Stimulated activated CD4-positive, alpha-beta T cell treated with anti-CD3 and anti-CD28 coated beads, Interleukin-1b, Interleukin-23, amount 100 ng/mL, for 1 hour (primary cell): ENCODE measurements at regions not wholly inside any gene's neighbourhood (a gene's known extent, or its start where the extent isn't known, plus 50 kb on each side); places are given as distances from the start of the nearest gene placed in this dataset.

Experiments
- DNase-seq, 2 donors: peaks; one replicate each; pipeline ENCODE4 v3.0.0-alpha.2; 2020; ENCODE audit warnings: low read depth in 2 of 2

DNA sequence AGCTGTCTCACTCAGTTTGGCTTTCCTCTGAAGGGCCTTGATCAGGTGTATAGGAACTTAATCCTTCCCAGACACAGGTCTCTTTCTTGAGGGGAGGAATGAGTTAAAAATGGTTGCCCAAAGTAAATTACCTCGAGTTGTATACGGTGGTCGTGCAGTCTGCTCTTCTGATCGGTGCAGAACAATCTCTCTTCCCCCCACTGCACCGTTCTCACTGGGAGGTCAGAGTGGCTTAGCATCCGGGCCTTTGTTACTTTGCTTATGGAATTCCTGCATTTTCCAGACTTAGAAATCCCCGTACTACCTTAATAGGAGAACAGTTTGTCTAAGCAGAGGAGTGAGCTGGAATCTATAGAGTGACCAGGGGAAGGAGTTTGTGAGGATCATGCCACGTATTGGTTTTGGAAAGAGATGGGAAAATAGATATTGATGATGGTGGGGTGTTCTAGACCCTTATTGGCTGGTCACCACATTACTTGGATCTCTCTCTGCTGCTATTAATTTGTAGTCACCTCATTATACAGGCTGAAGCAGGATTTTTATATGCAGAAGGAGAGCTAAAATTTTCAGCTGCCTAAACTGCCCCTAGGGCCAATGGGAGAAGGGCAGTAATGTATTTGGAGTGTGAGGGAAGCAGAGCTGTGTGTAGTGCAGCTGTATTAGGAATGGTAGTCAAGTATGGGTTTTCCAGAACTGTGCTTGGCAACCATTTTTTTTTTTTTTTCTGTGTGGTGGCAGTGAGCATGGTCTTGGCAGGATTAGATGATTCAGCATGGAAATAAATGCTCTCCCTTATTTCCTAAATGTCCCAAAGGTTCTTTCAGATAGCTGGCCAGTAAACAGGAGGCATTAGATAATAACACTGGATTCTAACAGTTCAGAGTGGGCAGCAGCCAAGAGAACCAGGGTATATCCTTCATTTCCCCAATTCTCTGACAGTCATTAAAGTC is 81.5 kb downstream of the NDUFS5 start:
- DNase-seq, result no peak

DNA sequence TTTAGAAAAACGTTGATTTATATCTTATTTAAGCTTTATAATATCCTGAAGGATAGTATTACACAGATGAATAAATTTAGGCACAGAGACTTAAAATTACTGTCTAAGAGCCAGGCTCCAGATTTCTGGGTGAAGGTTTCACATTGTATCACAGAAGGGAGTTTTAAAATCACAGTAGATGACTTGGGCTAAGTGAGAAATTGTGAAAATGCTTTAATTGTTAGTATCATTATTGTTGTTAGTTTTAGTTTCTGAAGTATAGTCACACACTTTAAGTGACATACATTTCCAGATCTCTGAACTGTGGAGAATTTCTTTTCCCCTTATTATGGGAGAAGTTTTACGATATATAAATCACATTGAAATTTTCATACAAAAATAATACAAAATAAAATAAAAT is 83.5 kb downstream of the NDUFS5 start:
- no peak for DNase-seq

DNA sequence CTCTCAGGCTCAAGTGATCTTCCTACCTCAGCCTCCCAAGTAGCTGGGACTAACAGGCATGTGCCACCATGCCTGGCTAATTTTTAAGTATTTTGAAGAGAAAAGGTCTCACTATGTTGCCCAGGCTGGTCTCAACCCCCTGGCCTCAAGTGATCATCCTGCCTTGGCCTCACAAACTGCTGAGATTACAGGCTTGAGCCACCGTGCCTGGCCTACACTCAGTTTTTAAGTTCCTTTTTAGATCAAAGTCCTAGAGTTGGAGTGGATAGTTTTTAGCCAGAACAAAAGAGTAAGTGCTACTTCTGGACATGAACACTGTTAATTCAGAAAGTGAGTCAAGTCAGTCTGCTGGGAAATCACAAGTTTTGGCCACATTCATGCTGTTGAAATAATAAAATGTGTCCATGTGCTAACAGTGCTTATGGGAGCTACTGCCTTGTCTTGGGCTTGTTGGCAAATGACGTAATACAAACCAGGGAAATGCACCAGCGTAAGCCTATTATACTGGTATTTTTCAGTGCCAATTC is 84.2 kb downstream of the NDUFS5 start:
- DNase-seq, result no peak

DNA sequence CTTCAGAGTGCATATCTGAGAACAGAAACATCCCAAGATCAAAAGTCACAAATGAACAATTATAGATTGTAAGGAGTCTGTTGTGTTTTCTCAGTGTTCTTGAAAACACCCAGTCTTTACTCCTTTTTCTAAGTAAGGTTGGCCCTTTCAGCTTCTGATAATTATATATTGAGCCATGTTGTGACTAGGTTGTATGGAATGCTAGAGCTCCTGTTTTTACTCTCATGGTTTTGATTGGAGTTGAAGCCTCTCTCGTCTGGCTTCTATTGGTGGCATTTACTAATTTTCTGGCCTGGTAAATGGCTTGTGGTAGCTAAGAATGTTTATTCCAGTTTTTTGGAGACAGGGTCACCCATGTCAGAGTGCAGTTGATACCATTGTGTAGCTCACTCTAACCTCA is 84.7 kb downstream of the NDUFS5 start:
- no peak for DNase-seq

DNA sequence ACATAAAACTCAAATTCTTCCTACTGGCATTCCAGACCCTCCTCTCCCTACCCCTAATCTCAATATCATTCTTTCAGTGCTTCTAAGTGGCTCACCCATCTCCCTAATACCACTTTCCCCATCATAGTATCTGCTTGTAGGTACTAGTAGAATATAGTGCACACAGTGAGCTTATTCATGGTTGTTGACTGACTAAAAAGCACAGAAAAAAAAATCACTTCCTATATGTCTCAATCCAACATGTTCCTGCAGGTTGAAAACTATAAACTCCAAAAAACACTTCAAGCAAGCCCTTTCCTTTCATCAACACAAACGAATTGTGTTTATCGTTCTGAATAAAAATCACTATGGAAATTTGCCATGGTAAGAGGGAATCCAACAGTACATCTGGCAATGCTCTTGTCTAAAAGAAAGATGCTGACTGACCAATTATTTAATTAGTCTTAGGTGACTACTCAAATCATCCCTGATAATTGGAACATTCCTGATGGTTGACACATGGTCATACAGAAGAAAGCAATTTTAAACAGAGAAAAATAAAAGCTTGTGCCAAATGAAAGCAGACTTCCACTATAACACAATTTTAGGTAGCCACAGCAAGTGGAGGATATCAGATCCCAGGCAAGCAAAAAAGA is 87.1 kb downstream of the NDUFS5 start:
- DNase-seq, result no peak

DNA sequence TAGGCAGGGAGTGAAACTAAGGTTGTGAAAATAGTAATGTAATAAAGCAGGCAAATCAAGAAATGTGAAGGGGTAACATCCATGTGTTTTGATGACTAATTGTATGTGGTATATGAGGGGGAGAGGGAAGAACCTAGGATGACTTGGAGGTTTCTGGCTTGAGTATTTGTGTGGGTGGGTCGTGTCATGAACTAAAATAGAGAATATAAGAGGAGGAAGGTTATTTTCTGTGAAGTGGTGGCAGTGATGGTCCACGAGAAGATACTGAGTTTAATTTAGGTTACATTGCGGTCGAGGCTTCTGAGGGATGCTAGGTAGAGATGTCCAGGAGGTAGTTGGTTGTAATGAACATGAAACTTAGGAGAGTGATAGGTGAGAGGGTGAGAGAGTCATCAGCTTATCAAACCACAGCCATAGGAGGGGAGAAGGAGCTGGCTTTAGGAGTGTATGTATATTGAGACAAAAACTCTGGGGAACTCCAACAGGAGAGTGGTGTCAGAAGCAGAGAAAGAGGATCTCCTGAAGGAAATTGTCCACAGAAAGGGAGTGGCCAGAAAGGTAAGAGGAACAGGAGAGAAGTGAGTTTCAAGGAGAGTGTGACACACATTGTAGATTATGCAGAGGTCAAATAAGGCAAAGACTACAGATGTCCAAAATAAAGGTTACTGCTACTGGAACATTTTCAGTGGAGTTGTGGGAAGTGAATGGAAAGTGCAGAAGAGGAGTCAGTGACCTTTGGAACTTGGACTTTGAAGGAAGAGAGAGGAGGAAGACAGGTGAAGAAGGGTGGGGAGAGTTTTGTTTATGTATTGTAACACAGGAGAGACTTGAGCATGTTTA is 89.0 kb upstream of the MACF1 start:
- DNase-seq, result no peak

DNA sequence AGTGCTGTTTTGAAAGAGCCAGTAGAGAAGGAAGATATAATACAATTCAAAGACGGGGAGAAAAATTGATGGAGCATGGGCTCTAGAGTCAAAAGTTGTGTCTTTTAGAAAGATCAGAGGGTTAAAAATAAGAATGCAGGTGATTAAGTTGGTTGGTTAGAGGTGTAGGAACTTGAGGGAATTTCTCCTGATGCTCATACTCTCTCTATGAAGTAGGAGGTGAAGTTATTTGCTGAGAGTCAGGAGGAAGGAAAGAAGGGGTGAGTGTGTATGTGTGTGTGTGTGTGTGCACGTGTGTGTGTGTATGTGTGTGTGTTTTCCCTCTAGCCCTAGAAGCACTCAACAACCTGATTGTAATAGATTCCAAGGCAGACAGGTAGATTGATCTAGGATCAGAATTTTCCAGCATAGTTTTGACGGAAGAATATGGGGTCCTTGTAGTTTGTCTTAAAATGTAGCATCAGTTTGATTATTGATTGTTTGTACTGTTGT is 88.3 kb upstream of the MACF1 start:
- DNase-seq, result no peak

DNA sequence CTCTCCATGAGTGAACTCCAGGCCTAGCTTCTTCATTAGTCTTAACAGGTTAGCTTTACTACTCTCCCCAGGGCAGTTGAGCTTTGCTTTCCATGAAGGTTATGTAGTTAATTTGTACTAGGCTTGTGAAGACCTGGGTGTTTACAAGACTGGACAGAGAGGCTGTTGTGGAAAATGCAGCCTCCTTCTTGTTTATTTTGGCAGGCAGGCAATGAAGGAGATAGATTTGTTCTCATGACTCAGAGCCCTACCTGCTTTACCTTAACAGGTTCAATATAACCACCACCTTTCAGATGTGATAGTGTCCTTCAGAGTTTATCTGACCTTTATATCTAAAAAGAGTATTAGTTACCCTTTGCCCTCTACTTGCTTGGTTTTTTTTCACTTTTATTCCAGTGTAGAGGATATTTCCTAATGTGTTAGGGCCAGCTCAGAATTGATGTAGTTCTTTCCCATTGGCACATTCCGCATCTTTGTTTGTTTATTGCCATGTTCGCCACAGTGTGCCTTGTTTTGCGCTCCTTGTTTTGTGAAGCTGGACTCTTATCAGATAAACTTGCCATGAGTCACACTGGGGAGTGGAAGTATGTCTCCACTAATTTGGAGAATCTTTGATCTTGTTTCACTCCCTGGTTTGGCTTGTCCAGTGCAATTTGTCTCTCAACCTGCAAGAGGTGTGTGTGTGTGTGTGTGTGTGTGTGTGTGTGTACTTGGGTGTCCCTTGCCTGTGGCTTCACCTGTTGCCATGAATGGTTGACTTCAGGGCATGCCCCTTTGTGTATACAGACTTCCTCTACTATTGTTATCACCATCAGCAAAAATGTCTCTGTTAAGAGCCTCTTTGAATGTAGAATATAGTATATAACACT is 87.4 kb upstream of the MACF1 start:
- DNase-seq, result no peak

DNA sequence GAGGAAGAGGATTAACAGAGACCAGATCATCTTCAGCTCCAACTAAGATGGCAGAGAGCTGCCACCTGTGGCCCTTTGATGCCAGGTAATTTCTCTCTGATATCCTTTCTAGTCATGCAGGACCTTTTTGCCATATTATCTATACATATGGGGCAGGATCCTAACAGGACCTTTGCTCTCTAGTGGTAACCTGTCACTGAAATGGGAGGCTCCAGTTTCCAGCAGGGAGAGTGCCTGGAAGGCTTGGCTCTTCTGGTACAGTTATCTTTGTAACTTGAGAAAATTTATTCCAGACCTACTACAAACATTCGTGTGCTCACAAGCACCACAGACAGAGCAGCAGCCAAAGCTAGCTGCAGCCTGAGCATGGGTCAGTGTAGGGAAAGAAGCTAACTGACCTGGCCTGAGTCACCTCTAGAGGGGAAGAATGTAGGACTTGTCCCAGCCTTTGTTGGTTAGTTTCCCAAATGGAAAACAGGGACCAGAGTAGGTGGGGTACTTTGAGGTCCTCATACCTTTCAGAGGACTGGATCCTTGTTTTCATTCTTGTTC is 86.5 kb upstream of the MACF1 start:
- DNase-seq, result no peak

DNA sequence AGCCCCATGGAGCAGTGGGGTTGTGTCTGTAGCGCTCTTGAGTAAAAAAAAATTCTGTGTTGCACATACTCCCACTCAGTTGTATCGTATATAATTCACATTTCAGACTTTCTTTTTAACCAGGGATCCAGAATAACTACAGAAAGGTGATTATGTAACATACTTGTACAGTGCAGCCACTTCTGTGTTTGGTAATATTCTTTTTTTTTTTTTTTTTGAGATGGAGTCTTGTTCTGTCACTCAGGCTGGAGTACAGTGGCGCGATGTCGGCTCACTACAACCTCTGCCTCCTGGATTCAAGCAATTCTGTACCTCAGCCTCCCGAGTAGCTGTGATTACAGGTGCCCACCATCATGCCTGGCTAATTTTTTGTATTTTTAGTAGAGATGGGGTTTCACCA is 82.4 kb upstream of the MACF1 start:
- DNase-seq, result no peak

DNA sequence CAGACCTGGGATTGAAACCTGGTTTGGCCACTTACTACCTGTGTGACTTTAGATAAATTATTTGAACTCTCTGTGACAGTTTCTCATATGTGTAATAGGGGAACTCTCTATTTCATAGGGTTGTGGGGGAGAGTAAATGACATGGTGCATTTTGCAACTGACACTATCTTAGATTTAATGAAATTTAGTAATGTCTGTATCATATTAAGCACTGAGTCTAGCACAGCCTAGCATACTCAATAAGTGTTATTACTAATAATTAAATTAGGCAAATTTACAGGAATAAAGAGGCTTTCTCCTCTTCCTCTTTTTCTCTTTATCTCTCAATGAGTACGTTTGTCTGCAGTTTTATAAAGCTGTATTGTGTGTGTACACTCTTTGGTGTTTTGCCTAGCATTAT is 80.2 kb upstream of the MACF1 start:
- DNase-seq, result no peak

DNA sequence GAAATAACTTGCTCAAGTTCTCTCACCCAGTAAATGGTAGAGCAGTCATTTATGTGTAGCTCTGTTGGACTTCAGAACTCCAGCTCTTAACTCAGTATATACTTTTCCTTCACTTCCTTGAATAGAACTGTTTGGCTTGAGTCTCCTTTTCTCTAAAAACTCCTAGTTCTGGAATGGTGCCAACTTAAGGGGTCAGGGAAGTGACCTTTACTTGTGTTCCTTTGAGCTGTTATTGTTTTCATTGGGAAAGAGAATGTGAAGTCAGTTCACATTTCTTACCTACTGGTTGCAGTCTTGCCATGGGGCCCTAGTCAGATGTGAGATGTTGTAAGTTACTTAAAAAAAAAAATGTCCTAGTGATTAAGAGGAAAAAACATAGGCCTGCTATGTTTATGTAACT is 77.0 kb upstream of the MACF1 start:
- DNase-seq, result no peak

DNA sequence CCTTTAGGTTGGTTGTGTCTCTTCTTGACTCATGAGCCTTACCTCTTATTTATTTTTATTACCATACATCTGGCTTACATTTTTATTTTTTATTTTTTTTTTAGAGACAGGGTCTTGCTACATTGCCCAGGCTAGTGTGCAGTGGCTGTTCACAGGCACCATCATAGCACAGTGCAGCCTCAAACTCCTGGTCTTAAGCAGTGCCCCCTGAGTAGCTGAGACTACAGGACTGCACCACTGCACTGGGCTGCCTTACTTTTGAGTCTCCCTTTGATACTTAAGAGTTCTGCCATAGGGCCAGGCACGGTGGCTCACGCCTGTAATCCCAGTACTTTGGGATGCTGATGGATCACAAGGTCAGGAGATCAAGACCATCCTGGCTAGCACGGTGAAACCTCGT is 76.4 kb upstream of the MACF1 start:
- no peak for DNase-seq

DNA sequence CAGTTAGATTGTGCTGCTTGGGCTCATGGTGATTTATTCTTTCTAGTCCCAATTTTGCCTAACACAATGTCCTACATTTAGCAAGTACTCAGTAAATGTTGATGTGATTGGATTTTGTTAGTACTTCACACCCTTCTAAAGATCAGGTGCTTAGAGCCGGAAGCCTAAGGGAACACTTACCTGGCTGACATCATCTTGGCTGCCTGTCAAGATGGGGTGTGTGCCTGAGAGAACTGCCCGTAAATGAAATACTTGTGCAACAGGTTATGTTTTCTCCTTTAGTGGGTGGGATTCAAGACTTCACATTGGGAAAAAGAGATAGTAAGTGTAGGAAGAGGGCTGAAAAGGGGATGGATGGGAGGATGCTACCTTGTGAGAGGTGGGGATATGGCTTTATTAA is 75.5 kb upstream of the MACF1 start:
- no peak for DNase-seq

DNA sequence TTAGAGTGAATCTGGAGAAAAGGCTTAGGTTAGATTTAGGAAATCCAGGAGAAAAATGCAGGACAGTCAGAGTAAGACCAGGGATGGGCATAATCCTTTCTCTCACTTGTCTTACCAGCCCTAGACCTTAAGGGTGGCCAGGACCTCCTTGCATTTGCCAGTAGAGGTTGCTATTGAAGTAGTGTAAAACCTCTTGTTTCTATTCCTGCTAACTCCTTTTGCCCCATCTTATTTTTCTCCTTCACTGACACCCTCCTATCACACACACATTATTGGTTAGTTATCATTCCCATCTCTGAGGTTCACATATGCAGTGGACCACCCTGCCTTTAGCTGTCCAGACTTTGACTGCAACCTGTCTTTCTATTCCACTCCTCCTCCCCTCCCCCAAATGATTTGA is 75.0 kb upstream of the MACF1 start:
- DNase-seq, result no peak

DNA sequence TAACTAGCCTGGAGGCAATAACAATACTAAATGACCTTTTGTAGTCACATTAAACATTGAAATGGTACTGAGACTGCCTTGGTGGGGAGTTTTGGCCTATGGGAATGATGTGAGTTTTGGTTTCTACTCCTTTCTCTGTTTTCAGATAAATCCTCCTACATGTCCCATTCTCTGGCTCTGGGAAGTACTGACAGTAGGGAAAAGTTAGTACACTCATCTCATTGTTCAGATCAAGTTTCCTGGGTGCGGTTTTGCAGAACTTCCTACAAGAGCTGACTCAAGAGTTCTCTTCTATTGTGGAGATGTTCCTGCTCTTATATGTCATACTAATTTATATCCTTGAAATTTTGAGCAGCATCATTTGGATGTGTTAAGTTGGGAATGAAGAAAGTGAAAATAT is 74.2 kb upstream of the MACF1 start:
- no peak for DNase-seq

DNA sequence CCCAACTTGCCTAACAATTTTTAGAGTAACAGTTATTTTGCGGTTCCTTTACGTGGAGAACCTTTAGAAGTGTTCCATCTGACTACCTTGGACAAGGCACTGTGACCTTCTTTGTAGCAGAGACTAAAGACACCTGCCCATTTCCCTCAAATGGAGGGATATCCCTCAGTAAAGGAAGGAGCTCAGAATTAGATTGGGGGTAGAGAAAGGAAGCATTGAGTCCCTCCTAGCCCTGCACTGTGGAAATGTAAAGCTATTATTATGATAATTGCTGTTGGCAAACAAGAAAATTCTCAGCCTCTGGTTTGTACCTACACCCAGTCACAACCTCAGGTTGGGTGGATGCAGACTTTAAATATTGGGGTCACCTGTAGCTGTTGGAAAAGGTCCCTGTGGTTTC is 72.6 kb upstream of the MACF1 start:
- DNase-seq, result no peak

DNA sequence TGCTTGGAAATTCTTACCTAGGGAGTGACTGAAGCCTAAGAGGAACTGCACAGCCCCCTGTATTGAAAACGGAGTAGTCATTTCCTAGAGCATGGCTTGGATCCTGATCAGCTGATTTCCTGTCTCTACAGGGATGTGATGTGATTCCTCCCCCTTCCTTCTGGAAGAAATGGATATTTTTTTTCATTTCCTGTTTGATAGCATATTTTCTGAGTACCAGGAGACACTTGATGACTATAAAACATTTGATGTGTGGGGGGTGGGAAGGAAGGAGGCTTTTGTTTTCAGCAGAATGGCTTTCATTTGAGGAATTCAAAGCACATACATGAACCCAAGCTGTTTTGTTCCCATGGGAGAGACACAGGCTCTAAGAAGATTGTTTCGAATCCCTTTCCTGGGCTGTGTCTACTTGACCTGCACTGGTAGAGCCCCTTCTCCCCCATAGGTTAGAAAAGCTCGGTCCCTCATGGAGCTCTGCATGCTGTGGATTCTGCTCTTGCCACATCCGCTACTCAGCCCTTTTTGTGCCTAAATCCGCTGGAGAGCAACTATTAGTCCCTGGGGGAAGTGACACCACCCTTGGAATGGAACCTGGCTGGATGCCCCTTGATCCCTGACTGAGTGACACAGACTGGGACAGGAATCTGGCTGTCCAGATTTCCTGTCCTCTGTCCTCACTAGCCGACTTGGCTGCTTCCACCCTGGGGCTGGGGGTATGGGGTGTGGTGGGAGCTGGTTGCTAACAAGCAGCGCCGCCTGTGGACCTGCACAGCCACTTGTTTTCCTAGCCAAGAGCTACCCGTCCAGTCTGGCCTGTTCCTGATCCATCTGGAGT is 71.8 kb upstream of the MACF1 start:
- no peak for DNase-seq

DNA sequence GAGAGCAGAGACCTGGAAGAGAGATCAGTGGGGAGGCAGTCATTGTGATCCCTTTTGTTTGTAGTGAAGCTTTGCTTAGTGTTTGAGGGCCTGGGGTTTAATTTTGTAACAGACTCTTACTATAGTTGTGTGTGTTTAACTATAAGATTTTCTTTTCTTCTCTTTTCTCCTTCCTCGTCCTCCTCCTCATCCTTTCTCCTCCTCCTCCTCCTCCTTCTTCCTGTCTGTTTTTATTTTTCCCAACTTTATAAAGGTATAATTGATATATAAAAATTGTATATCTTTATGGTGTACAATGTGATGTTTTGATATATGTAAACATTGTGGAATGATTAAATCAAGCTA is 71.2 kb upstream of the MACF1 start:
- DNase-seq, result no peak

DNA sequence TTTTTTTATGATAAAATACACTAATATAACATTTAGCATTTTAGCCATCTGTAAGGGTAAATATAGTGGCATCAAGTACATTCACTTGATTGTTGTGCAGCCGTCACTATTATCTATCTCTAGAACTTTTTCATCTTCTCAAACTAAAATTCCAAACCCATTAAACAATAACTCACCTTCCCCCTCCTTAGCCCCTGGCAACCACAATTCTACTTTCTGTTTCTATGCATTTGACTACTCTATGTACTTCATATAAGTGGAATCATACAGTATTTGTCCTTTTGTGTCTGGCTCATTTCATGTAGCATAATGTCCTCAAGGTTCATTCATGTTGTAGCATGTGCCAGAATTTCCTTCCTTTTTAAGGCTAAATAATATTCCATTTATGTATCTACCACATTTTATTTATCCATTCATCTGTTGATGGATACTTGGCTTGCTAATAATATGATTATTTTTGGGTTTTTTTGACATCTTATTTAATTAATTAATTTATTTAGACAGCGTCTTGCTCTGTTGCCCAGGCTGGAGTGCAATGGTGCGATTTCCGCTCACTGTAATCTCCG is 69.6 kb upstream of the MACF1 start:
- no peak for DNase-seq
